ENCODE measurements at regions not wholly inside any gene's neighbourhood (a gene's known extent, or its start where the extent isn't known, plus 50 kb on each side); places are given as distances from the start of the nearest gene placed in this dataset.

GRCh38 chrX:17913801-17914200 is 52.7 kb upstream of the RAI2 start (continued):
- TF ChIP-seq, protein P1, sequence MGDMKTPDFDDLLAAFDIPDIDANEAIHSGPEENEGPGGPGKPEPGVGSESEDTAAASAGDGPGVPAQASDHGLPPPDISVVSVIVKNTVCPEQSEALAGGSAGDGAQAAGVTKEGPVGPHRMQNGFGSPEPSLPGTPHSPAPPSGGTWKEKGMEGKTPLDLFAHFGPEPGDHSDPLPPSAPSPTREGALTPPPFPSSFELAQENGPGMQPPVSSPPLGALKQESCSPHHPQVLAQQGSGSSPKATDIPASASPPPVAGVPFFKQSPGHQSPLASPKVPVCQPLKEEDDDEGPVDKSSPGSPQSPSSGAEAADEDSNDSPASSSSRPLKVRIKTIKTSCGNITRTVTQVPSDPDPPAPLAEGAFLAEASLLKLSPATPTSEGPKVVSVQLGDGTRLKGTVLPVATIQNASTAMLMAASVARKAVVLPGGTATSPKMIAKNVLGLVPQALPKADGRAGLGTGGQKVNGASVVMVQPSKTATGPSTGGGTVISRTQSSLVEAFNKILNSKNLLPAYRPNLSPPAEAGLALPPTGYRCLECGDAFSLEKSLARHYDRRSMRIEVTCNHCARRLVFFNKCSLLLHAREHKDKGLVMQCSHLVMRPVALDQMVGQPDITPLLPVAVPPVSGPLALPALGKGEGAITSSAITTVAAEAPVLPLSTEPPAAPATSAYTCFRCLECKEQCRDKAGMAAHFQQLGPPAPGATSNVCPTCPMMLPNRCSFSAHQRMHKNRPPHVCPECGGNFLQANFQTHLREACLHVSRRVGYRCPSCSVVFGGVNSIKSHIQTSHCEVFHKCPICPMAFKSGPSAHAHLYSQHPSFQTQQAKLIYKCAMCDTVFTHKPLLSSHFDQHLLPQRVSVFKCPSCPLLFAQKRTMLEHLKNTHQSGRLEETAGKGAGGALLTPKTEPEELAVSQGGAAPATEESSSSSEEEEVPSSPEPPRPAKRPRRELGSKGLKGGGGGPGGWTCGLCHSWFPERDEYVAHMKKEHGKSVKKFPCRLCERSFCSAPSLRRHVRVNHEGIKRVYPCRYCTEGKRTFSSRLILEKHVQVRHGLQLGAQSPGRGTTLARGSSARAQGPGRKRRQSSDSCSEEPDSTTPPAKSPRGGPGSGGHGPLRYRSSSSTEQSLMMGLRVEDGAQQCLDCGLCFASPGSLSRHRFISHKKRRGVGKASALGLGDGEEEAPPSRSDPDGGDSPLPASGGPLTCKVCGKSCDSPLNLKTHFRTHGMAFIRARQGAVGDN (CRISPR knock-in tag; IDR thresholded peaks at IDR 0.05), result no peak
- TF ChIP-seq SRY (CRISPR knock-in tag; IDR thresholded peaks at IDR 0.05) (no peak), ZNF768 (CRISPR knock-in tag; IDR thresholded peaks at IDR 0.05) (no peak), FOXJ3 (CRISPR knock-in tag; IDR thresholded peaks at IDR 0.05; ENCODE audit: borderline replicate concordance) (no peak), ARNTL (CRISPR knock-in tag; IDR thresholded peaks at IDR 0.05) (no peak), ZNF616 (CRISPR knock-in tag; IDR thresholded peaks at IDR 0.05; ENCODE audit: low read depth) (no peak)
